LoVo (cell line): ENCODE measurements at regions not wholly inside any gene's neighbourhood (a gene's known extent, or its start where the extent isn't known, plus 50 kb on each side); places are given as distances from the start of the nearest gene placed in this dataset.

Experiments
- DNase-seq: peaks from one replicate; pipeline ENCODE4 v3.0.0-alpha.2; 2016; ENCODE audit warnings: low spot score

DNA sequence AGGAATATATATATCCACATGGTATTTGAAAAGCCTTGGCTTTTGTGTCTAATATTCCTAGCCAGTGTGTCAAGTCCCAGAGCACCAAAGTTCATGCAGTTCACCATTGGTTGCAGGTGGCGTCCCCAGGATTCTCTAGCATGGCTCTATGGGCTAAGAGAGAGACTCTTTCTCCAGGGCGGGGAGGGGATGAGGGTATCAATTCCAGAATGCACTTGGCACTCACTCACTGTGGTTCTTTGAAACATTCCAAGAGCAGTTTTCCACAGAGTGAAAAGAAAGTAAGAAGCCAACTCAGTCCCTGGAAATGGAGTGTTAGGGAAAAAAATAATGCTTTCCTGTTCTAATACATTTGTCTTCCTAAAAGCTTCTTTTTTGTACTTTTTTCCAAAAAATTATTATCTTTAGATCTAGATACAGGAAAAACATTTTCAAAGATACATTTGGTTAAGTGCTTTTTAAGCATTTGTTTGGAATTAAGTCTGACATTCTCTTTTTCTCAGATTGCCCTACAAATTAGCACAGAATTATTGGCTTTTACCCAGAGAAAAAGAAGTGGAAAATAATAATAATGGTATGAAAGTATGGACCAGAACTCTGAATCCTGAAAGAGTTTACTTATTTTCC is 239.9 kb downstream of the PAX3 start:
- DNase-seq, result no peak

GRCh38 chr2:222057347-222058073 is 241.3 kb downstream of the PAX3 start:
- peak; percentile 27 for DNase-seq

- no peak for DNase-seq
Measured at GRCh38 chr2:222055328-222055727, 243.5 kb downstream of the PAX3 start.

- no peak for DNase-seq
Measured at GRCh38 chr2:222054813-222055212, 244.0 kb downstream of the PAX3 start.

DNA sequence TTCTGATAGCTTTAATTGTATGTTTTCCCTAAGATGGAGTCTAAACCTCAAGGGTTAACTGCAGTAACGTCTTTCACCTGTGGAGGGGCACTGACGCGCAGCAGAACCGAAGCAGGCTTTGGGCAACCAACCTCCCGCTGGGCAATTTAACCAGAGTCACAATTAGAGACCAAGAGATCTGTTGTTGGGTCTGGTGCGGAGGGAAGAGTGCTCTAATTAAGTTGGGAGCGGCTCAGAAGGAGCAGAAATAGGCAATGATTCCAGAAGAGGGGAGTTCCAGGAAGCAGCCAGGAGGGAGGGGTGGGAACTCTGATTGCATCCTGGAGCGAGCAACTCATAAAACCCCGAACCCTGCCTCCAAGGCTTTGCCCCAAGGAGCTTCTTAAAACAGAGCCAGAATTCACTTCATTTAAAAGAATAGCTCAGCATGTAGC is 245.8 kb downstream of the PAX3 start:
- peak; percentile 40 for DNase-seq

DNA sequence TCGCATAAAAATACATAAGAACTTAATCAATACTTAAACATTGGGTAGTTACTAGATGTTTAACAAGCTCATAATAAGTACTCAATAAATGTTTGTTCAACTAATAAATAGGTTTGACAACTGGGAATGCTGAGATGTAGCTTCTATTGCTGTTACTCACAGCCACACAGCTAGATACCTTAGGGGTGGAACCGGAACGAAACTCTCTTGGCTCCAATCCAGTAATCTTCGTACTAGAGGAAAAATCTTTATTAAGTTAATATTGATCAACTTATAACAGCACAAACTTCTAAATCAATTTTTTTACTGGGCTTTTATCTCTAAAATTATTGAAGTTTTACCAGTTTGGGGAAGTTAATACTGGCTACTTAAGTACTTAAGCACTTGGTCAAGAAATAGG is 247.8 kb downstream of the PAX3 start:
- no peak for DNase-seq

DNA sequence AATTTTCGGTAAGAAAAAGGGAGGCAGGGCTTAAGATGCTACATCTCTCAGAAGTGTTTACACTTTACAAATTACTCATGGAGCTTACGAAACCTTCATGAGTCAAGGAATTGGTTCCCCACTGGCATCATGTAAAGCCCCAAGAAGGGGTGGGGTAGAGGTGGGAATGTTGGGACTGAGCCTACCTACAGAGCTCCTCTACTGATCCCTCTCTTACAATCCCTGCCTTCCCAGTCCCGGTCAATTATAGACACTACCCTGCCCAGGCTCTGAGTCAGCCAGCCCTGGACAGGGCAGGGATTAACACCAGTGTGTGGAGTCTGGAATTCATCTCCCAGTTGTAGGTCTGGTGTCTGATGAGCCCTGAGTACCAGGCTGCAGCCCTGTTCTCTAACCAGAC is 248.9 kb downstream of the PAX3 start:
- DNase-seq, result no peak

DNA sequence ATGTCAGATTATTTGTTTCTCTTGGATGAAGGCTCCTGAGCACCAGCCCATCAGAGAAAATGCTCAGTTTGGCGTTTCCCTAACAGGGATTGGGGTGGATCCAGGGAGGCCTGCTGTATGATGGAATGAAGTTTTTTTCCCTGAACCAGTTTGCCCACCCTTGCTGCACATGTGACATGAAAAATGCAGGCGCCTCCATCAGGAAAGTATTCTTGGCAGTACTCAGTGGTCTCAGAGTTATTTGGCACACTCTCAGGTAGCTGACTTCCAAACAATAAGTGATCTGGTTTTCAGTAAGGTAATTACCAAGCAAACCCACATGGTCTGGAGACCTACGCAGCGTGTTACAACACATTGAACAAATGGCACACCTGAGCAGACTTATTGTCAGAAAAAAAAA is 254.9 kb downstream of the PAX3 start:
- DNase-seq, result no peak

DNA sequence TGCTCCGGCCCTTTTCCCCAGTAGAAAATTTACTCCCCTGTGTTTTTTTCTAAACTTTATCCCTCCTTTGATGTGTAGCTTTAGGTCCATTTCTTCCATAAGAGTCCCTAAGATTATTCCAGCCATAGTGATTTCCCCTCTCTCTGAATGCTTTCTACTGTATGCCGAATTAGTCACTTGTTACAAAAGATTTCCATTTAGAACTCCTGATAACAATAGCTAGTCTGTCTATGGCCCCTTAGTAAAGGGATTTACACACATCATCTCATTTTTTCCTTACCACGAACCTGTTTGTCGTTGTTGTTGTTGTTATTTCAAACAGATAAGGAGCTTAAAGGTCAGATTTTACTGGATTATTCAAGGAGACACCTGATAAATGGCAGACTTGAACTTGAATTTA is 256.1 kb downstream of the PAX3 start:
- DNase-seq, result no peak

DNA sequence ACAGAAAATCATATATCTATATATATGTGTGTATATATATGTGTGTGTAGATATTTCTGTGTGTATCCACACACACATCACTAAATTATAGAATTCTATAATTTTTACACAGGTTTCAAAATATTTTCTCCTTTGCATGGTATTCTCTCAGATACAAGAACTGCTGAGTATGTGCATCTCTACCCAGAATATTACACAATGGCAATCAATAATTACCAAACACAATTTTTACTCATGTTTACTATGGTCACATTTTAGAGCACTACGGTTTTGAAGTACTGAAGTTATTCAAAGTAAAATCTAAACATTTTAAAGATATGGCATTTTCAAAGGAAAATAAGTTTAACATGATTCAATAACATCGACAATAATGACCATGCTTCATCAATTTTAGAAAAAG is 258.5 kb downstream of the PAX3 start:
- DNase-seq, result no peak

DNA sequence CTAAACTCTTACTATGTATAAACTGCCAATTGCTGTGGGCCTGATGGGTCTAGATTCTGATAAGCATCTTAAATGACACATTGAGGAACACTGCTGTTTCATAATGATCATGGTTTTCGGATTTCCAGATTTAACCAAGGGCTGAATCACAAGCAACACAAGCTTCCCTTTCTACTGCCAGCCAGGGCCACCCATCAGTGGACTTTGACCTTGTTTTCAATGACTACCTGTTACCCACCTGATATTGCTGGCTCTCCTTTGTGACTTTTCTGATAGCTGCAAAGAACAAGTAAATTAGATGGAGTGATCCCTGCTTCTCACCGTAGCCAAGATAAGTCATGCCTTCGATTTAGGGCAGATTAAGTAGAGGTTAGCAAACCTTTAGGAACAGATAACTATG is 259.0 kb downstream of the PAX3 start:
- DNase-seq, result peak; percentile 40

DNA sequence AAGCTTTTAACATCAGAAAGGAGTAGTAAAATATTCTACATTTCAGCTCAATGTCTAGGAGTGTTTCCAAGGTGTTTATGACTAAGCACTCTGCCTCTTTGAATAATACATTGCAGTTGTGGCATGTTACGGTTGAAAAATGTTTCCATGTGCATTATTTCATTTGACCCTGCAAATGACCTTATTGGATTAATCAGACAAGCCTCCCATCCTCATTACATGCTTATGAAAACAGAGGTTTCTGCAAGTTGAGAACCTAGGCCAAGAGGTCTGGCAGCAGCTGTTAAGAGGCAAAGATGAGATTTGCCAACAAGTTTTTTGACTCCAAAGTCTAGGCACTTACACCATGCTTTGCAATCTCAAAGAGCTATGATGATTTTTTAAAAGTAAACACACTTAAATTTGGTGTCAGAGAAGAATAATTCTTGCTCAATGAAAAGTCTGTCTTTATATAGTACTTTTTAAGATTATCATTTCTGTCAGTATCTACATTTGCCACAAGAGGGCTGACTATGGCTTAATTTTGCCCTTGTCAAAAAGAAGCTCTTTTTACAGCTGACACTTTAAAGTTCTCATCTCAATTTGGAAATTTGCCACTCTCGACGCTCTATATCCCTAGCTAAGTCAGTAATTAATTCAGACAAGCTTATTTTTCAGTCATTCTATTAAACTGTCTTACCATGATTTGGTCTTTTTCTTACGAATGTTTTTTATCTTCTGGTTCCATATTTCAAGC is 260.6 kb downstream of the PAX3 start:
- no peak for DNase-seq

- no peak for DNase-seq
Measured at GRCh38 chr2:222037211-222037610, 261.6 kb downstream of the PAX3 start.

GRCh38 chr2:222034058-222034457 is 264.7 kb downstream of the PAX3 start:
- no peak for DNase-seq

DNA sequence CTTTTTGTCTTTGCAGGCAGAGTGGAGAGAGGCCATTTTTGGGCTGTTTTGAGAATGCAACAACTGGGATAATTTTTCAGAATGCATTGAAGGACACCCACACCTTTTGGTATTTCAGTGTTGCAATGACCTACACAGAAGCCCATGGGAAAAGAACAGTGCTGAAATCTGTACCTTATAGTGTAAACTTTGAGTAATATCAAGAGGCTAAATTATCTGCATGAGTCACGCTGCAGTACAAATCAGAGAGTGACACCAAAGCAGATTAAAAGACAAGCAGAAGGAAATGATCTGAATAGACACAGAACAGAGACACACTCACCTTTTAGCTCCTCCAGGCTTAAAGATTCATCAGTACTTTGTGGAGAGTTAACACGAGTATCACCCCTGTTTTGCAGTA is 265.3 kb downstream of the PAX3 start:
- DNase-seq, result no peak

DNA sequence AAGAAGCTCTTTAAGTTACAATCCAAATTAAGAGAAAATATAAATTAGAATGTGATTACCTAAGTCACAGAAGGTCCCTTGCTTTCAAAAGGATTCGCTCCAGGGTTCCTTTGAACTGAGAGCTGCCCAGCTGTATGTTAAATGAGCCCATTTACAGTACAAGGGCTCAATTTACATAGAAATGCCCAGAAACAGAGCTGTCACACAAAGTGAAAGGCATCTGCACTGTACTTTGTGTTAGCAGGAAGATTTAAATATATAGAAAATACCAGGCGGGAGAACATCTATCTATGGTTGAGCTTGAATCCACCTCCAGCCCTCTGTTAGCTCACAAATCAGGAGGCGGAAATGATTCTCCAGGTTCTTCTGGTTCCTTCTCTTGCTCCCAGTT is 272.9 kb downstream of the PAX3 start:
- no peak for DNase-seq

- peak; percentile 50 for DNase-seq
Measured at GRCh38 chr2:222024932-222025880, 273.6 kb downstream of the PAX3 start.

GRCh38 chr2:222017252-222017850 is 281.4 kb downstream of the PAX3 start:
- DNase-seq, result no peak

DNA sequence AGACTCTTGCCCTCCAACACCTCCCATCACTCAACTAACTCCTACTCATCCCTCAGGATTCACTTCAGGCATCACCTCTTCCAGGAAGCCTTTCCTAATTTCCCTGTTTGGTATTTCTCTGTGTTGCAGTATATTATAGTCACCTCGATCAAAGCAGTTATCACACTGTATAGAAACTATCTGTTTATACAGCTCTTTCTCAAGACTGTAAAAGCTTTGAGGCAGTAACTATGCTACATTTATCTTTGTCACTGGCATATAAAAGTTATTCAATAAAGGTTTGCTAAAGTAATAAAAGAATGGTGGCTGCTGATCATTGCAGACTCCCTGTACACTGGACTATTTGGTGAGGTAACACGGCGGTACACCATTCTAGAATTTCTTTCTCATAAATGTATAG is 284.9 kb downstream of the PAX3 start:
- no peak for DNase-seq

- DNase-seq, result peak; percentile 39
Measured at GRCh38 chr2:222000326-222000725, 298.5 kb downstream of the PAX3 start.

DNA sequence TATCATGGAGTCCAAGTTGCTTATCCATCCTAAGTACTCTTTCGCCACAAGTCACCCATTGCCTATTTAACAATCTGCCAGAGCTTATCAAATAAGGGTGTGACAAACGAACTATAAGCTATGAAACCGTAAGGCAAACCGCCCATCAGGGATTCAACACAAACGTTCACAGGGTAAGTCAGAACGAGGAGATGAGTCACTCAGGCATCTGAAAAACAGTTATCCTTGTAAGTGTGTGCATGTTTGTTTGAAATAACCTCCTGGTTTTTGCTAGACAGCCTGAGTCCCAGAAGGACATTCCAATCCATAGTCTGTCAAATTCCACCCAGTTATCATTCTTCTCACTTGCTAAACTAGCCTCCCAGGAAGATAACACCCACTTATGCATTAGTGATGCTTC is 299.1 kb downstream of the PAX3 start:
- DNase-seq, result peak; percentile 27

DNA sequence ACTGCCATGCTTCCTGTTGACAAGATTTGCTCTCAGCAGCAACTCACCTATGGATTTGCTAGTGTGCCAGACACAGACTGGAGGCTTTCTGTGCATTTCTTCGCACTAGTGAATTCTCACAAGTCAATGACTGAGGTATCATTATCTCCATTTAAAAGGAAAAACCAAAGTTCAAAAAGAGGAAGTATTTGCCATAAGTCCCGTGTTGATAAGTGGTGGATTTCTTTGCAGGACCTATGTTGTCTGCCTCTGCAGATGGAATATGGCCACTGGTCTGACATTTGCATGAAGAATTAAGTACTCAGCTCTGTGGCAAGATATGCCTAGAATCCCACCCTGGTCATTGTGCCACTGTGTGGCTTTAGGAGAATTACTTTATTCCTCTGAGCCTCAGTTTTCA is 299.6 kb downstream of the PAX3 start:
- DNase-seq, result no peak
